BJ (cell line): ENCODE measurements at regions not wholly inside any gene's neighbourhood (a gene's known extent, or its start where the extent isn't known, plus 50 kb on each side); places are given as distances from the start of the nearest gene placed in this dataset.

Experiments
- CTCF ChIA-PET: fragments of 350-600 bp; formaldehyde crosslinking; extraction: SDS; loops from one replicate; lab custom pipeline; 2021; ENCODE audit warnings: antibody characterized with exemption, inconsistent platforms; lab: Yijun Ruan, JAX
- POLR2A ChIA-PET: fragments of 300-600 bp; sonication (Branson Sonifier 250); formaldehyde crosslinking; extraction: SDS; loops from one replicate; lab custom pipeline; 2021; ENCODE audit warnings: antibody characterized with exemption; lab: Charles Lee
- DNase-seq: peaks from one replicate; pipeline ENCODE4 v3.0.0-alpha.2; 2011; ENCODE audit warnings: low read depth
- H3K27me3 ChIP-seq: 2 replicates; pipeline ENCODE4 v1.6.0; 2011; ENCODE audit warnings: low read length; ENCODE audit not compliant: control insufficient read depth, insufficient read depth
- H3K36me3 ChIP-seq: 2 replicates; pipeline ENCODE4 v1.5.1; 2011; ENCODE audit warnings: low read length; ENCODE audit not compliant: control insufficient read depth, insufficient read depth
- H3K4me3 ChIP-seq: 2 replicates; pipeline ENCODE4 v1.5.1; 2011; ENCODE audit warnings: low read depth, mild to moderate bottlenecking, control low read depth, low read length
- TF ChIP-seq, protein P1 (sequence below): IDR thresholded peaks from 2 replicates; pipeline ENCODE4 v1.5.1; 2011; ENCODE audit warnings: low read depth, mild to moderate bottlenecking, control low read depth, inconsistent platforms, low read length, moderate library complexity; ENCODE audit not compliant: insufficient read depth

DNA sequence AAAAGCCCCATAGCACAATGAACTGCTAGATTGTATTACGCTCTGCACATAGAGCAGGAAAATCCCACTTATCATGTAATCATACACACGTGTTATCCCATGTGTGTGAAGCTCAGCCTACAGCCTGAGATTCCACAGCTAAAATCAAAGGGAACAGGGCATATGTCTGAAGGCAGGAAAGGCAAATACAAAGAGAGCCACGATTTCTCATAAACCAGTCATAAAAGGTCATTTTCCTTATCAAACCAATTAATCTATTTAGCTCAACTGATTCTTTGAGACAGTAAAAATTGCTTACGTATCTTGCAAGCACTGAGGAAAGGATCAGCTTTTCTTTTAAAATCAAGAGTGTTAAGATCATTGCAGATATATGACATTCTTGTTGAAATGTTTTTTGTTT is 199.5 kb upstream of the TBL1XR1 start:
- ChIA-PET POLR2A (no interaction called here), CTCF (interaction anchor here (0.7 kb wide), 1 partner anchor 284 kb away, joined by 3 read pairs; no protein-coding TSS in a partner anchor)
- H3K4me3 ChIP-seq: no peak overlapping the region
- H3K36me3 ChIP-seq: no peaks in the 10 kb centered on the region
- DNase-seq: no peak
- TF ChIP-seq, protein P1, sequence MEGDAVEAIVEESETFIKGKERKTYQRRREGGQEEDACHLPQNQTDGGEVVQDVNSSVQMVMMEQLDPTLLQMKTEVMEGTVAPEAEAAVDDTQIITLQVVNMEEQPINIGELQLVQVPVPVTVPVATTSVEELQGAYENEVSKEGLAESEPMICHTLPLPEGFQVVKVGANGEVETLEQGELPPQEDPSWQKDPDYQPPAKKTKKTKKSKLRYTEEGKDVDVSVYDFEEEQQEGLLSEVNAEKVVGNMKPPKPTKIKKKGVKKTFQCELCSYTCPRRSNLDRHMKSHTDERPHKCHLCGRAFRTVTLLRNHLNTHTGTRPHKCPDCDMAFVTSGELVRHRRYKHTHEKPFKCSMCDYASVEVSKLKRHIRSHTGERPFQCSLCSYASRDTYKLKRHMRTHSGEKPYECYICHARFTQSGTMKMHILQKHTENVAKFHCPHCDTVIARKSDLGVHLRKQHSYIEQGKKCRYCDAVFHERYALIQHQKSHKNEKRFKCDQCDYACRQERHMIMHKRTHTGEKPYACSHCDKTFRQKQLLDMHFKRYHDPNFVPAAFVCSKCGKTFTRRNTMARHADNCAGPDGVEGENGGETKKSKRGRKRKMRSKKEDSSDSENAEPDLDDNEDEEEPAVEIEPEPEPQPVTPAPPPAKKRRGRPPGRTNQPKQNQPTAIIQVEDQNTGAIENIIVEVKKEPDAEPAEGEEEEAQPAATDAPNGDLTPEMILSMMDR: no peak
- no peaks in the 10 kb centered on the region for H3K27me3 ChIP-seq

DNA sequence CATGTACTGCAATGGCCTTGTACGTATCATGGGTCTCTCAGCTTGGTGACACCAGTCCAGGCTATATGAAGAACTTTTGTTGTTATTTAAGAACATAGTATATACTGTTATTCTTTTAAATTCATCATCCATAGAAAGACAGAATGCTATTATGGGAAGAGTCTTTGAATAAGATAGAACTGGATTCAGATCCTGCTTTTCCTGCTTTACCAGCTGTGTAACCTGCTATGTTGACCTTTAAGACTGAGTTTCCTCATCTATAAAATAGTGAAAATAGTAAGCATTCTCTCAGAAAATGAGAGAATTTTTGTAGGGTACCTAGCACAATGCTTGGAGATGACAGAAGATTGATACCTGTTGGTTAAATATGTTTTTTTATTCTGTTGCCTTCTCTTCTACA is 204.1 kb upstream of the TBL1XR1 start:
- H3K27me3 ChIP-seq: no peaks in the 10 kb centered on the region
- H3K36me3 ChIP-seq: no peaks in the 10 kb centered on the region
- TF ChIP-seq, protein P1: no peak
- no peak for DNase-seq
- no peak overlapping the region for H3K4me3 ChIP-seq
- CTCF ChIA-PET: interaction anchor here (0.6 kb wide), 1 partner anchor 26 kb away, joined by 3 read pairs; no protein-coding TSS in a partner anchor
- POLR2A ChIA-PET: no interaction called here

DNA sequence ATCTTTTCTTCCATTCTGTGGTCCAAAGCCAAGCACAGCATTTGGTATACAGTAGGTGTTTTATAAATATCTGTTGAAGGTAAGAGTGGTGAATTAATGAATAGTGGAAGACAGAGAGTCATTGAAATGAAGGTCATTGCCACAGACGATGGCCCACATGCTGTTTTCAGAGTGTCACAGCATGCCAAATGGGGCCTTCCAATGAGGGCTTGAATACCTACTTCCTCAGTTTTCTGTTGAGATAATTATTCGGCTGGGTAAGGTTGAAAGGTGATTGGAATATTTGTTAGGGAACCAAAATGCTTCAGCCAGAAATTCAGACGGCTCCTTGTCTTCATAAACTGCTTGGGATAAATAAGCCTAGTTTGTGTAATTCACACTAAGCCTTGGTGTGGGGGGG is 205.3 kb upstream of the TBL1XR1 start:
- no peak overlapping the region for H3K4me3 ChIP-seq
- no peak for DNase-seq
- CTCF ChIA-PET: no interaction called here
- POLR2A ChIA-PET: no interaction called here
- TF ChIP-seq, protein P1: no peak
- H3K27me3 ChIP-seq: no peaks in the 10 kb centered on the region
- H3K36me3 ChIP-seq: no peaks in the 10 kb centered on the region

DNA sequence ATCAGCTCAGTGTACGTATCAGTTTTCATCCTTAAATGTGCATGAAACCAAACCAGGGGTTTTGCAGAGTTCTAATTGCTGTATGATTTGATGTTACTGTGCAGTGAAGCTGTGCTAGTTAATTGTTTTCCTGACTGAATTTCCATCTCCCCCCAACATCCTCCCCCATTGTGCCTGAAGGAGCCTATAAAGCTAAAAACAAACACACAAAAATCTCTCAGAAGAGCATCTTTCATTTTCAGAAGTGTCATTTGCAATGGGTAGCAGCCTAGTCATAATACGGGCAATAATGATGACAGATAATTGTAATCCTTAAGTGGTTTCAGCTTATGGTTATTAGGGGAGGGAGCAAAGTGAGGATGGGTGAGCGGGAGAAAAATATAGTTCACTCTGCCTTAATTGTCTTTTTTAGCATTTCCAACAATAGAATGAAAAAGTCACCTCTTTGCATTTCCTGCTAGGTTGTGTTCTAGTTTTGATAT is 207.9 kb upstream of the TBL1XR1 start:
- TF ChIP-seq, protein P1: no peak
- POLR2A ChIA-PET: no interaction called here
- H3K36me3 ChIP-seq: no peaks in the 10 kb centered on the region

DNA sequence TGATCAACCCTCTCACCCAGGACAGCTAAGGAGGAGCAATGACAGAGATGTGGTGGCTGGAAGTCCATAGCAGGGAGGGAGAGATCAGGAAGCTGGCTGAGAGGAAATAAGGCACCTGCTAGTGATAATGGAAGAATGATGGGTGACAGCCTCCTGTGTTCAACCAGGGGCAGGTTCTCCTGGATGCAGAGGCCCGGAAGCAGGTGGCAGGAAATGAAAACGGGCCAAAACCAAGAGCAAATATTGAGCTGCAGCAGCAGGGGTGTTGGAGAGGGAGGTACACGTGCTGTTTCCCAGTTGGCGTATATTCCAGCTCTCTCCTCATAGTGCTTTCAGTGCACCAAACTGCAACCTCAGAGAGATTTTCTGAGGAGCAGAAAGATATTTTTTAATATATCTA is 213.4 kb upstream of the TBL1XR1 start:
- no peak for DNase-seq
- Histone ChIP-seq H3K36me3 (no peaks in the 10 kb centered on the region), H3K27me3 (no peaks in the 10 kb centered on the region; the same call in 1 of the 2 replicates), H3K4me3 (no peak overlapping the region)
- ChIA-PET POLR2A (no interaction called here), CTCF (no interaction called here)
- TF ChIP-seq, protein P1: no peak

More for the DNA sequence above, 207.9 kb upstream of the TBL1XR1 start:
- H3K27me3 ChIP-seq: no peaks in the 10 kb centered on the region; the same call in 1 of the 2 replicates
- DNase-seq: no peak
- CTCF ChIA-PET: interaction anchor here (0.7 kb wide), 1 partner anchor 9 kb away, joined by 3 read pairs; no protein-coding TSS in a partner anchor
- H3K4me3 ChIP-seq: no peak overlapping the region
